ENCODE measurements at regions not wholly inside any gene's neighbourhood (a gene's known extent, or its start where the extent isn't known, plus 50 kb on each side); places are given as distances from the start of the nearest gene placed in this dataset.
"Not testable (repeated sequence)": the region's sequence is repeated elsewhere in the genome, so short reads cannot be mapped to it uniquely, and the experiment has no call there.

DNA sequence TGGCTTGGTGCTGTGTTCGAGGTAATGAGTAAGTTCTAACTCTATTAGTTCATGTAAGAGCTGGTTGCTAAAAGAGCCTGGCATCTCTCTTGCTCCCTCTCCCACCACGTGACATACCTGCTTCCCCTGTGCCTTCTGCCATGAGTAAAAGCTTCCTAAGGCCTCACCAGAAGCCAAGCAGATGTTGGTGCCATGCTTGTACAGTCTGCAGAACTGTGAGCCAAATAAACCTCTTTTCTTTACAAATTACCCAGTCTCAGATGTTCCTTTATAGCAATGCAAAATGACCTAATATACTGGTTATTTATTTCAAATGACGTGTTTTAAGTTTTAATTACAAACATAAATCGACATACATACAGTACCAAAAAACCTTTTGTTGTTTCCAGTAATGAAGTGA, 101.7 kb upstream of the DNAJC1 start:
- H3K27me3 Mint-ChIP-seq: peaks cover 2% of the 10 kb centered on the region
- H3K27ac Mint-ChIP-seq: no peak overlapping the region

GRCh38 chr10:22103701-22104470, 100.4 kb upstream of the DNAJC1 start:
- H3K27me3 Mint-ChIP-seq: no peaks in the 10 kb centered on the region
- no peak overlapping the region for H3K4me3 Mint-ChIP-seq
- H3K9me3 Mint-ChIP-seq: no peaks in the 10 kb centered on the region
- H3K27ac Mint-ChIP-seq: no peak overlapping the region
- no peaks in the 10 kb centered on the region for H3K4me1 Mint-ChIP-seq
- H3K36me3 Mint-ChIP-seq: no peaks in the 10 kb centered on the region

More for the DNA sequence above, 101.7 kb upstream of the DNAJC1 start:
- Mint-ChIP-seq H3K9me3 (no peaks in the 10 kb centered on the region), H3K4me1 (no peaks in the 10 kb centered on the region), H3K4me3 (no peak overlapping the region), H3K36me3 (no peaks in the 10 kb centered on the region)

- H3K4me1 Mint-ChIP-seq: no peaks in the 10 kb centered on the region
- H3K27me3 Mint-ChIP-seq: no peaks in the 10 kb centered on the region
- H3K36me3 Mint-ChIP-seq: no peaks in the 10 kb centered on the region
- H3K27ac Mint-ChIP-seq: no peak overlapping the region
- H3K9me3 Mint-ChIP-seq: no peaks in the 10 kb centered on the region
- H3K4me3 Mint-ChIP-seq: no peak overlapping the region
These were observed 94.2 kb upstream of the DNAJC1 start for GRCh38 chr10:22097696-22098095.

DNA sequence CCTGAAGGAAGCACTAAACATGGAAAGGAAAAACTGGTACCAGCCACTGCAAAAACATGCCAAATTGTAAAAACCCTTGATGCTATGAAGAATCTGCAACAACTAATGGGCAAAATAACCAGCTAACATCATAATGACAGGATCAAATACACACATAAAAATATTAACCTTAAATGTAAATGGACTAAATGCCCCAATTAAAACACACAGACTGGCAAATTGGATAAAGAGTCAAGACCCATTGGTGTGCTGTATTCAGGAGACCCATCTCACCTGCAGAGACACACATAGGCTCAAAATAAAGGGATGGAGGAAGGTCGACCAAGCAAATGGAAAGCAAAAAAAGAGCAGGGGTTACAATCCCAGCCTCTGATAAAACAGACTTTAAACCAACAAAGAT, 87.7 kb upstream of the DNAJC1 start:
- H3K4me3 Mint-ChIP-seq, H3K4me1 Mint-ChIP-seq, H3K27ac Mint-ChIP-seq, H3K27me3 Mint-ChIP-seq, H3K36me3 Mint-ChIP-seq, H3K9me3 Mint-ChIP-seq: not testable (repeated sequence)

GRCh38 chr10:22087402-22087738, 83.8 kb upstream of the DNAJC1 start:
- Mint-ChIP-seq H3K27ac (no peak overlapping the region), H3K4me3 (no peak overlapping the region), H3K36me3 (no peaks in the 10 kb centered on the region)

GRCh38 chr10:22086730-22087401, 83.3 kb upstream of the DNAJC1 start:
- no peaks in the 10 kb centered on the region for H3K4me1 Mint-ChIP-seq
- no peak overlapping the region for H3K27ac Mint-ChIP-seq
- H3K27me3 Mint-ChIP-seq: peaks cover 6% of the 10 kb centered on the region
- H3K9me3 Mint-ChIP-seq: no peaks in the 10 kb centered on the region
- H3K36me3 Mint-ChIP-seq: no peaks in the 10 kb centered on the region
- no peak overlapping the region for H3K4me3 Mint-ChIP-seq

More at GRCh38 chr10:22087402-22087738, 83.8 kb upstream of the DNAJC1 start:
- peaks cover 7% of the 10 kb centered on the region for H3K27me3 Mint-ChIP-seq
- H3K4me1 Mint-ChIP-seq: no peaks in the 10 kb centered on the region
- H3K9me3 Mint-ChIP-seq: no peaks in the 10 kb centered on the region

DNA sequence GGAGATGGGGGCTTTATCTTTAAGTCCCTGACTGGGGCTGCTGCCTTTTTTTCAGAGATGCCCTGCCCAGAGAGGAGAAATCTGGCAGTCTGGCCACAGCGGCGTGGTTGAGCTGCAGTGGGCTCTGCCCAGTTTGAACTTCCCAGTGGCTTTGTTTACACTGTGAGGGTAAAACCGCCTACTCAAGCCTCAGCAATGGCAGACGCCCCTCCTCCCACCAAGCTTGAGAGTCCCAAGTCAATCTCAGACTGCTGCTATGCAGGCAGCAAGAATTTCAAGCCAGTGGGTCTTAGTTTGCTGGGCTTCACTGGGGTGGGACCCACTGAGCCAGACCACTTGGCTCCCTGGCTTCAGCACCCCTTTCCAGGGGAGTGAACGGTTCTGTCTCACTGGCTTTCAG, 76.4 kb upstream of the DNAJC1 start:
- not testable (repeated sequence) for H3K36me3 Mint-ChIP-seq, H3K9me3 Mint-ChIP-seq, H3K4me3 Mint-ChIP-seq, H3K27ac Mint-ChIP-seq, H3K4me1 Mint-ChIP-seq
- H3K27me3 Mint-ChIP-seq: peaks cover 21% of the 10 kb centered on the region

DNA sequence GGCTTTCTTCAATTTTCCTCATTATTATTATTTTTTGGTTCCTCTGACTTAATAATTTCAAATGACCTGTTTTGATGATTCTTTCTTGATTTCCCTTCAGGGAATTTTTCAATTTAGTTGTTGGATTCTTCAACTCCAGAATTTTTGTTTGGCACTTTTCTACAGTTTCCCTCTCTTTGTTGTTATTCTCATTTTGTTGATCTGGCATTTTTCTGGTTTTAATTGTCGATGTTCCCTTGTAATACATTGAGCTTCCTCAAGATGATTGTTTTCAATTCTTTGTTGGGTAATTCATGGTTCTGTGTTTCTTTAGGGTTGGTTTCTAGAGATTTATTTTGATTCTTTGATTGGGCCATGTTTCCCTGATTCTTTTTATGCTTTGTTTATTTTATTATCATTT, 67.8 kb upstream of the DNAJC1 start:
- H3K4me3 Mint-ChIP-seq: no peak overlapping the region
- H3K27ac Mint-ChIP-seq: no peak overlapping the region
- peaks cover 4% of the 10 kb centered on the region for H3K27me3 Mint-ChIP-seq
- peaks cover 8% of the 10 kb centered on the region for H3K36me3 Mint-ChIP-seq
- H3K9me3 Mint-ChIP-seq: peaks cover 28% of the 10 kb centered on the region
- no peaks in the 10 kb centered on the region for H3K4me1 Mint-ChIP-seq

DNA sequence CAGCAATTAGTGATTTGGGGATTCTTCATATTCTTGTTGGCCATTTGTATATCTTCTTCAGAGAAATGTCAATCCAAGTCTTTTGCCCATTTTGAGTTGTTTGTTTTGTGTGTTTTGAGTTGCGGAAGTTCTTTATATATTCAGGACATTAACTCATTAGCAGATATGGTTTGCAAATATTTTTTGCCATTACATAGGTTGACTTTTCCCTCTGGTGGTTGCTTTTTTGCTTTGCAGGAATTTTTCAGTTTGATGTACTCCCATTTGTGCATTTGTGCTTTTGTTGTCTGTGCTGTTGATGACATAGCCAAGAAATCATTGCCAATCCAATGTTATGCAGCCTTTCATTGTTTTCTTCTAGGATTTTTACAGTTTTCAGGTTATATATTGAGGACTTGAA, 63.6 kb upstream of the DNAJC1 start:
- H3K9me3 Mint-ChIP-seq: peaks cover 27% of the 10 kb centered on the region
- H3K4me1 Mint-ChIP-seq: no peaks in the 10 kb centered on the region
- peaks cover 8% of the 10 kb centered on the region for H3K36me3 Mint-ChIP-seq
- H3K27ac Mint-ChIP-seq: no peak overlapping the region
- no peak overlapping the region for H3K4me3 Mint-ChIP-seq
- no peaks in the 10 kb centered on the region for H3K27me3 Mint-ChIP-seq

- H3K27ac Mint-ChIP-seq, H3K4me3 Mint-ChIP-seq, H3K27me3 Mint-ChIP-seq, H3K4me1 Mint-ChIP-seq, H3K36me3 Mint-ChIP-seq: not testable (repeated sequence)
- H3K9me3 Mint-ChIP-seq: peaks cover 16% of the 10 kb centered on the region
These were observed 57.5 kb upstream of the DNAJC1 start for GRCh38 chr10:22060984-22061383.

GRCh38 chr10:22058201-22058600, 54.7 kb upstream of the DNAJC1 start:
- Mint-ChIP-seq H3K27me3 (no peaks in the 10 kb centered on the region), H3K9me3 (peaks cover 11% of the 10 kb centered on the region), H3K4me1 (peaks cover 9% of the 10 kb centered on the region), H3K36me3 (peaks cover 8% of the 10 kb centered on the region), H3K4me3 (no peak overlapping the region), H3K27ac (no peak overlapping the region)

DNA sequence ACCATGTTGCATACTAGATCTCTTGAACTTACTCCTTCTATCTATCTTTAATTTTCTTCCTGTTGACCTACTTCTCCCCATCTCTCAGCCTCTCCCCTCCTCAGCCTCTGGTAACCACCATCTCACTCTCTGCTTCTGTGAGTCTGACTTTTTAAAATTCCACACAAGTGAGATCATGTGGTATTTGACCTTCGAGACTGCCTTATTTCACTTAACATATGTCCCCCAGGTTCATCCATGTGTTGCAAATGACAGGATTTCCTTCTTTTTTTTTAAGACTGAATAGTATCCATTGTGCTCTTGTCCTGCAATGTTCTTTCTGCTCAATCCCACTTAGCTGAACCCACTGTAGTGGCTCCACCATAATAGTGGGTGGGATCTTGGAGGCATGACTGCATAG, 51.4 kb upstream of the DNAJC1 start:
- Mint-ChIP-seq H3K27ac (no peak overlapping the region), H3K4me1 (no peaks in the 10 kb centered on the region), H3K4me3 (no peak overlapping the region), H3K36me3 (peaks cover 6% of the 10 kb centered on the region), H3K27me3 (no peaks in the 10 kb centered on the region), H3K9me3 (peaks cover 11% of the 10 kb centered on the region)

All from activated naive CD4-positive, alpha-beta T cell treated with anti-CD3 and anti-CD28 coated beads, Interleukin-2, amount 50 U/mL, for 24 hours (primary cell).